ENCODE measurements at regions not wholly inside any gene's neighbourhood (a gene's known extent, or its start where the extent isn't known, plus 50 kb on each side); places are given as distances from the start of the nearest gene placed in this dataset.

DNA sequence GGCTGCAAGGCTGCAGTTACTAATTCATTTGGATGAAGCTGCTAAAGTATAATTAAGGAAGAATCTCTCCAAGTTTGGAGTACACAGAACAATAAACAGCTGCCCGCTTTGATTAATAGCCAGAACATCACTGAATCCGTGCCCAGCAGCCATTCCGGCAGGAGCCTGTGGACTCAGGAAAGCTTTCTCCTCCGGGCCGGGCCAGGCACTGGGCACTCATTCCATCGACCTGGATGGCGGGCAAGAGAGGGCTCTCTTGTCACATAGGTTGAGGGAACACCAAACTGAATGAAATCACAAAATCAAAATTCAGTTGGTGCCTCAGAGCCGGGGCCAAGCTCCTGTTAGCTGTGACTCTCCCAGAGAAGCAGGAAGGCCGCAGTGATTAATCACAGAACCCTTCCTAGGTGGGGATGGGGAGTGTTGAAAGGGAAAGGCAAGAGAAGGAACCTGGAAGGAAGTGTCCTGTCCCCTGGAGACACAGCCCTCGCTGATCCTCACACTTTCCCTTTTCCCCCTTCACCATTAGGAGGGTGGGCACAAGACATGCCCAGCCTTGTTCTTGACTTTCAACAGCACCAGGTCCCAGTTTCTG lies 306.7 kb downstream of the NPHP4 start (continued):
- TF ChIP-seq, protein P1, sequence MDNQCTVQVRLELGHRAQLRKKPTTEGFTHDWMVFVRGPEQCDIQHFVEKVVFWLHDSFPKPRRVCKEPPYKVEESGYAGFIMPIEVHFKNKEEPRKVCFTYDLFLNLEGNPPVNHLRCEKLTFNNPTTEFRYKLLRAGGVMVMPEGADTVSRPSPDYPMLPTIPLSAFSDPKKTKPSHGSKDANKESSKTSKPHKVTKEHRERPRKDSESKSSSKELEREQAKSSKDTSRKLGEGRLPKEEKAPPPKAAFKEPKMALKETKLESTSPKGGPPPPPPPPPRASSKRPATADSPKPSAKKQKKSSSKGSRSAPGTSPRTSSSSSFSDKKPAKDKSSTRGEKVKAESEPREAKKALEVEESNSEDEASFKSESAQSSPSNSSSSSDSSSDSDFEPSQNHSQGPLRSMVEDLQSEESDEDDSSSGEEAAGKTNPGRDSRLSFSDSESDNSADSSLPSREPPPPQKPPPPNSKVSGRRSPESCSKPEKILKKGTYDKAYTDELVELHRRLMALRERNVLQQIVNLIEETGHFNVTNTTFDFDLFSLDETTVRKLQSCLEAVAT (IDR thresholded peaks at IDR 0.05), result no peak

DNA sequence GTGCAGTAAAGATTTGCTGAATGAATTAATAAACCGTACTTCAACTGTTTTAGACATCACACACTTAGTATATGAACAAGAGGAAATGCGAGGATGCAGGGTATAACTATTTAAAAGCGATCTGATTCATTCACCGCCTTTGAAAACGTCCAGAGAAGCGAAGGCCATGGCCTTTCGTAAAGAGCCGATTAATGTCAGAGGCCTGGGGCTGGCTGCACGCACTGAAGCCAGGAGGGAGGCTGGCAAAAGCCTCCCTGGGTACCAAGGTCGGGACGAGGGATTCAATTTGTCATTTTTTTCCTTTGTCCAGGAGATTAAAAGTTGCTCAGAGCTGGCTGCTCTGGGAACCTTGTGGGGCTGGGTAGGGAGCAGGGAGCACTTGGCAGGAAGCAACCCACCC lies 307.4 kb downstream of the NPHP4 start:
- Histone ChIP-seq H3K4me3 (no peak overlapping the region), H3K79me2 (ENCODE audit: control insufficient read depth, insufficient read depth, low read length) (no peaks in the 10 kb centered on the region), H3K27me3 (replicated peaks in 1 of 2; ENCODE audit: control insufficient read depth in 2 of 2, insufficient read depth in 2 of 2, low read length in 1 of 2) (no peaks in the 10 kb centered on the region), H4K20me1 (ENCODE audit: control insufficient read depth, insufficient read depth) (no peaks in the 10 kb centered on the region), H3K9ac (ENCODE audit: control insufficient read depth, insufficient read depth, low read length) (no peak overlapping the region), H3K9me3 (replicated peaks; ENCODE audit: control insufficient read depth, insufficient read depth, low read length) (no peaks in the 10 kb centered on the region; the same call in 2 of the 3 replicates), H3K4me2 (ENCODE audit: control insufficient read depth, insufficient read depth) (no peak overlapping the region), H2AFZ (ENCODE audit: control insufficient read depth, low read depth, low read length) (no peak overlapping the region), H3K27ac (ENCODE audit: control insufficient read depth, insufficient read depth) (no peak overlapping the region), H3K36me3 (ENCODE audit: control insufficient read depth in 2 of 2, insufficient read depth in 2 of 2, low read length in 1 of 2) (no peaks in the 10 kb centered on the region), H3K4me1 (ENCODE audit: control insufficient read depth, insufficient read depth, low read length) (no peaks in the 10 kb centered on the region)
- FAIRE-seq (no peak), DNase-seq (ENCODE audit: low read depth, low spot score) (no peak), ATAC-seq (no peak)
- no TSS peak for BruUV-seq (replicated peaks)
- SMC1A ChIA-PET (ENCODE audit: uncharacterized antibody, unreplicated experiment), result no interaction called here
- POLR2A ChIA-PET, result no interaction called here
- TF ChIP-seq, protein P2, sequence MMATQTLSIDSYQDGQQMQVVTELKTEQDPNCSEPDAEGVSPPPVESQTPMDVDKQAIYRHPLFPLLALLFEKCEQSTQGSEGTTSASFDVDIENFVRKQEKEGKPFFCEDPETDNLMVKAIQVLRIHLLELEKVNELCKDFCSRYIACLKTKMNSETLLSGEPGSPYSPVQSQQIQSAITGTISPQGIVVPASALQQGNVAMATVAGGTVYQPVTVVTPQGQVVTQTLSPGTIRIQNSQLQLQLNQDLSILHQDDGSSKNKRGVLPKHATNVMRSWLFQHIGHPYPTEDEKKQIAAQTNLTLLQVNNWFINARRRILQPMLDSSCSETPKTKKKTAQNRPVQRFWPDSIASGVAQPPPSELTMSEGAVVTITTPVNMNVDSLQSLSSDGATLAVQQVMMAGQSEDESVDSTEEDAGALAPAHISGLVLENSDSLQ (IDR thresholded peaks at IDR 0.05), result no peak
- TF ChIP-seq, protein P3, sequence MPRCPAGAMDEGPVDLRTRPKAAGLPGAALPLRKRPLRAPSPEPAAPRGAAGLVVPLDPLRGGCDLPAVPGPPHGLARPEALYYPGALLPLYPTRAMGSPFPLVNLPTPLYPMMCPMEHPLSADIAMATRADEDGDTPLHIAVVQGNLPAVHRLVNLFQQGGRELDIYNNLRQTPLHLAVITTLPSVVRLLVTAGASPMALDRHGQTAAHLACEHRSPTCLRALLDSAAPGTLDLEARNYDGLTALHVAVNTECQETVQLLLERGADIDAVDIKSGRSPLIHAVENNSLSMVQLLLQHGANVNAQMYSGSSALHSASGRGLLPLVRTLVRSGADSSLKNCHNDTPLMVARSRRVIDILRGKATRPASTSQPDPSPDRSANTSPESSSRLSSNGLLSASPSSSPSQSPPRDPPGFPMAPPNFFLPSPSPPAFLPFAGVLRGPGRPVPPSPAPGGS (IDR thresholded peaks at IDR 0.05; ENCODE audit: borderline replicate concordance, insufficient read depth, low read depth, low read length, poor library complexity, severe bottlenecking), result no peak
- no peak for TF ChIP-seq RB1 (IDR thresholded peaks at IDR 0.05; ENCODE audit: borderline replicate concordance)
- TF ChIP-seq ZNF24 (IDR thresholded peaks at IDR 0.05), result no peak
- TF ChIP-seq ZBED1 (IDR thresholded peaks at IDR 0.05; ENCODE audit: borderline replicate concordance), result no peak
- TF ChIP-seq MEF2A (IDR thresholded peaks at IDR 0.05; ENCODE audit: insufficient read depth, low read depth, low read length), result no peak
- TF ChIP-seq, protein P4, sequence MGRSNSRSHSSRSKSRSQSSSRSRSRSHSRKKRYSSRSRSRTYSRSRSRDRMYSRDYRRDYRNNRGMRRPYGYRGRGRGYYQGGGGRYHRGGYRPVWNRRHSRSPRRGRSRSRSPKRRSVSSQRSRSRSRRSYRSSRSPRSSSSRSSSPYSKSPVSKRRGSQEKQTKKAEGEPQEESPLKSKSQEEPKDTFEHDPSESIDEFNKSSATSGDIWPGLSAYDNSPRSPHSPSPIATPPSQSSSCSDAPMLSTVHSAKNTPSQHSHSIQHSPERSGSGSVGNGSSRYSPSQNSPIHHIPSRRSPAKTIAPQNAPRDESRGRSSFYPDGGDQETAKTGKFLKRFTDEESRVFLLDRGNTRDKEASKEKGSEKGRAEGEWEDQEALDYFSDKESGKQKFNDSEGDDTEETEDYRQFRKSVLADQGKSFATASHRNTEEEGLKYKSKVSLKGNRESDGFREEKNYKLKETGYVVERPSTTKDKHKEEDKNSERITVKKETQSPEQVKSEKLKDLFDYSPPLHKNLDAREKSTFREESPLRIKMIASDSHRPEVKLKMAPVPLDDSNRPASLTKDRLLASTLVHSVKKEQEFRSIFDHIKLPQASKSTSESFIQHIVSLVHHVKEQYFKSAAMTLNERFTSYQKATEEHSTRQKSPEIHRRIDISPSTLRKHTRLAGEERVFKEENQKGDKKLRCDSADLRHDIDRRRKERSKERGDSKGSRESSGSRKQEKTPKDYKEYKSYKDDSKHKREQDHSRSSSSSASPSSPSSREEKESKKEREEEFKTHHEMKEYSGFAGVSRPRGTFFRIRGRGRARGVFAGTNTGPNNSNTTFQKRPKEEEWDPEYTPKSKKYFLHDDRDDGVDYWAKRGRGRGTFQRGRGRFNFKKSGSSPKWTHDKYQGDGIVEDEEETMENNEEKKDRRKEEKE (IDR thresholded peaks at IDR 0.05), result no peak
- CTCF ChIA-PET, result no interaction called here
- intact Hi-C loops (cut with micrococcal nuclease; ENCODE audit: unreplicated experiment) (no loop called here), in situ Hi-C loops (cut with MboI) (loop anchor here (10.0 kb wide), 1 partner anchor 920 kb away; no protein-coding TSS in a partner anchor)
- RAD21 ChIA-PET (ENCODE audit: unreplicated experiment), result no interaction called here
- WGBS (ENCODE audit: insufficient coverage, insufficient replicate concordance, low lambda C conversion rate, missing lambda C conversion rate), result 14% methylated on average over 11 of the region's 11 CpGs
